ENCODE measurements at regions not wholly inside any gene's neighbourhood (a gene's known extent, or its start where the extent isn't known, plus 50 kb on each side); places are given as distances from the start of the nearest gene placed in this dataset.

GRCh38 chr9:104009826-104010225 lies 84.3 kb upstream of the SMC2 start:
- H3K9me3 ChIP-seq = no peaks in the 10 kb centered on the region
- TF ChIP-seq CTCF (IDR thresholded peaks at IDR 0.05) = no peak
- no peak overlapping the region for H3K27ac ChIP-seq
- no peaks in the 10 kb centered on the region for H3K36me3 ChIP-seq
- H3K4me3 ChIP-seq = no peak overlapping the region
- ATAC-seq = no peak
- intact Hi-C loops (cut with DNase I) = no loop called here
- DNase-seq = no peak
- H3K4me1 ChIP-seq = no peaks in the 10 kb centered on the region
- H3K27me3 ChIP-seq = no peaks in the 10 kb centered on the region

- no peaks in the 10 kb centered on the region for H3K9me3 ChIP-seq
- intact Hi-C loops (cut with DNase I) = loop anchor here in 1 of 2 donors (10.0 kb wide), 1 partner anchor 363 kb away; no protein-coding TSS in a partner anchor
- ATAC-seq = no peak
Observed at GRCh38 chr9:104022083-104022482, 72.0 kb upstream of the SMC2 start.

GRCh38 chr9:104025104-104025503 lies 69.0 kb upstream of the SMC2 start:
- Histone ChIP-seq H3K27me3 (no peaks in the 10 kb centered on the region), H3K4me3 (no peak overlapping the region), H3K27ac (no peak overlapping the region), H3K4me1 (no peaks in the 10 kb centered on the region), H3K36me3 (no peaks in the 10 kb centered on the region), H3K9me3 (no peaks in the 10 kb centered on the region)
- intact Hi-C loops (cut with DNase I) = loop anchor here in 1 of 2 donors (10.0 kb wide), 1 partner anchor 360 kb away; no protein-coding TSS in a partner anchor
- no peak for TF ChIP-seq CTCF (IDR thresholded peaks at IDR 0.05)
- ATAC-seq = no peak
- no peak for DNase-seq

More at GRCh38 chr9:104022083-104022482, 72.0 kb upstream of the SMC2 start:
- Histone ChIP-seq H3K27me3 (no peaks in the 10 kb centered on the region), H3K36me3 (no peaks in the 10 kb centered on the region), H3K27ac (no peak overlapping the region), H3K4me1 (no peaks in the 10 kb centered on the region), H3K4me3 (no peak overlapping the region)
- DNase-seq = no peak
- no peak for TF ChIP-seq CTCF (IDR thresholded peaks at IDR 0.05)

- Histone ChIP-seq H3K4me3 (no peak overlapping the region), H3K36me3 (no peaks in the 10 kb centered on the region), H3K27ac (no peak overlapping the region), H3K27me3 (no peaks in the 10 kb centered on the region), H3K4me1 (no peaks in the 10 kb centered on the region), H3K9me3 (no peaks in the 10 kb centered on the region)
- ATAC-seq (no peak), DNase-seq (peak in 1 of 4 donors; percentile 4)
- intact Hi-C loops (cut with DNase I) = loop anchor here in 1 of 2 donors (10.0 kb wide), 1 partner anchor 359 kb away; no protein-coding TSS in a partner anchor
- no peak for TF ChIP-seq CTCF (IDR thresholded peaks at IDR 0.05)
Observed at GRCh38 chr9:104025945-104026344, 68.2 kb upstream of the SMC2 start.

- intact Hi-C loops (cut with DNase I) = loop anchor here in 1 of 2 donors (10.0 kb wide), 1 partner anchor 358 kb away; no protein-coding TSS in a partner anchor
- ATAC-seq = no peak
- TF ChIP-seq CTCF (IDR thresholded peaks at IDR 0.05) = no peak
- Histone ChIP-seq H3K27ac (no peak overlapping the region), H3K36me3 (no peaks in the 10 kb centered on the region), H3K9me3 (no peaks in the 10 kb centered on the region), H3K27me3 (no peaks in the 10 kb centered on the region), H3K4me3 (no peak overlapping the region), H3K4me1 (no peaks in the 10 kb centered on the region)
- DNase-seq = no peak
Observed at GRCh38 chr9:104027295-104027694, 66.8 kb upstream of the SMC2 start.
